ENCODE measurements at regions not wholly inside any gene's neighbourhood (a gene's known extent, or its start where the extent isn't known, plus 50 kb on each side); places are given as distances from the start of the nearest gene placed in this dataset.
"Not testable (repeated sequence)": the region's sequence is repeated elsewhere in the genome, so short reads cannot be mapped to it uniquely, and the experiment has no call there.

DNA sequence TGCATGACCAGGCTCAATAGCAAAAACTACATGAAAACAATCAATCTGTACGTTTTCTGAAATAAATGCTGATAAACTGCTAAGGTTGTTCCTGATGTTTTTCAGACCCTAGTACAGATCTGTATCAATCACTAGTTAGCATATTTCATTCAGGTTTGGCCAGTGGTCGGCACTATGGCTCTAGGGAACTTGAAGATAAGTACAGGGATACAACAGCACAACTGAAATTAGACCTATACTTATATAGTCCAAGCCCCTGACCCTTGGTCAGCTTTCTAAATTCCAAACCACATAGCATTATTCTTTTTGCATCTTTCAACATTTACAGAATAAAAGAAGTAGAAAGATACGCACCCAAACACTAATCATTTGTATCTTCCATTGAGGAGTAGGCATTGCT lies 142.7 kb downstream of the PLPPR4 start:
- TF ChIP-seq, protein P1, sequence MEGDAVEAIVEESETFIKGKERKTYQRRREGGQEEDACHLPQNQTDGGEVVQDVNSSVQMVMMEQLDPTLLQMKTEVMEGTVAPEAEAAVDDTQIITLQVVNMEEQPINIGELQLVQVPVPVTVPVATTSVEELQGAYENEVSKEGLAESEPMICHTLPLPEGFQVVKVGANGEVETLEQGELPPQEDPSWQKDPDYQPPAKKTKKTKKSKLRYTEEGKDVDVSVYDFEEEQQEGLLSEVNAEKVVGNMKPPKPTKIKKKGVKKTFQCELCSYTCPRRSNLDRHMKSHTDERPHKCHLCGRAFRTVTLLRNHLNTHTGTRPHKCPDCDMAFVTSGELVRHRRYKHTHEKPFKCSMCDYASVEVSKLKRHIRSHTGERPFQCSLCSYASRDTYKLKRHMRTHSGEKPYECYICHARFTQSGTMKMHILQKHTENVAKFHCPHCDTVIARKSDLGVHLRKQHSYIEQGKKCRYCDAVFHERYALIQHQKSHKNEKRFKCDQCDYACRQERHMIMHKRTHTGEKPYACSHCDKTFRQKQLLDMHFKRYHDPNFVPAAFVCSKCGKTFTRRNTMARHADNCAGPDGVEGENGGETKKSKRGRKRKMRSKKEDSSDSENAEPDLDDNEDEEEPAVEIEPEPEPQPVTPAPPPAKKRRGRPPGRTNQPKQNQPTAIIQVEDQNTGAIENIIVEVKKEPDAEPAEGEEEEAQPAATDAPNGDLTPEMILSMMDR (IDR thresholded peaks at IDR 0.05; ENCODE audit: insufficient read depth, low read length), result no peak

DNA sequence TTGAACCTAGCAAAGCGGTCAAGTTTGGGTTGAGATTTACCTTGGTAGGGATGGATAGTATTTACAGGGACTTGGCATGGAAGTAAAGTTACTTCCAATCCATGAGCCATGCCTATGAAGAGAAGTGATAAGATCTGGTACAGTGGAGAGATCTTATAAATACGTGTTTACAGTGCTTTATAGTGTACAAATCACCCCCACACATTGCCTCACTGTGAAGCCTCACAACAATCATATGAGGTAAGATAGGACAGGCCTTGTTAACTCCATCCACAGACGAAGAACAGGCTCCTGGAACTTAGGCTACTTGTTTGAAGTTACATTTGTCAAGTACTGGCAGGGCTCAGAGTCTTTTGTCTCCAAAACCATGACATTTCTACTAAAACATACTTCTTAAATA lies 159.8 kb downstream of the PLPPR4 start:
- H3K4me3 ChIP-seq (ENCODE audit: low read depth, low read length), result no peak overlapping the region
- no peak for DNase-seq (ENCODE audit: low read depth)
- TF ChIP-seq, protein P1 (IDR thresholded peaks at IDR 0.05; ENCODE audit: insufficient read depth, low read length), result no peak

More for the DNA sequence above, 142.7 kb downstream of the PLPPR4 start:
- no peak overlapping the region for H3K4me3 ChIP-seq (ENCODE audit: low read depth, low read length)
- peak; percentile 5 for DNase-seq (ENCODE audit: low read depth)

DNA sequence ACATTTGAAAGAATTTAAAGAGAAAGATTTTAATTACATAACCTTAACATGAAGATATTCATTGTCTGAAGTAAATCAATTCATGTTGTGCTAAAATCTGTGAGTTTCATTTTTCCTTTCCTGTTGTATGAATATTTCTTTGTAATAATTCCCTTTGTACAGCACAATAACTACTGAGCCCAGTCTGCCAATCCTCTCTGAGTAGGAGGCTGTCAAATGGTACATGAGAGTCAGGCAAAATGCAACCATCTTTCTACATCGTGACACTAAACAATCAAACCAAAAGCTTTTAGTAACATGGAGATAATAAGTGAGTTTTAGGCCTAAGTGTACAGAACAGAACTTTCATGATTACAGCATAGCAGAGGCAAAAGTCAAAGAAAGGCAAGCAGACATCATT lies 165.5 kb downstream of the PLPPR4 start:
- H3K4me3 ChIP-seq (ENCODE audit: low read depth, low read length), result no peak overlapping the region
- no peak for DNase-seq (ENCODE audit: low read depth)
- TF ChIP-seq, protein P1 (IDR thresholded peaks at IDR 0.05; ENCODE audit: insufficient read depth, low read length), result no peak

DNA sequence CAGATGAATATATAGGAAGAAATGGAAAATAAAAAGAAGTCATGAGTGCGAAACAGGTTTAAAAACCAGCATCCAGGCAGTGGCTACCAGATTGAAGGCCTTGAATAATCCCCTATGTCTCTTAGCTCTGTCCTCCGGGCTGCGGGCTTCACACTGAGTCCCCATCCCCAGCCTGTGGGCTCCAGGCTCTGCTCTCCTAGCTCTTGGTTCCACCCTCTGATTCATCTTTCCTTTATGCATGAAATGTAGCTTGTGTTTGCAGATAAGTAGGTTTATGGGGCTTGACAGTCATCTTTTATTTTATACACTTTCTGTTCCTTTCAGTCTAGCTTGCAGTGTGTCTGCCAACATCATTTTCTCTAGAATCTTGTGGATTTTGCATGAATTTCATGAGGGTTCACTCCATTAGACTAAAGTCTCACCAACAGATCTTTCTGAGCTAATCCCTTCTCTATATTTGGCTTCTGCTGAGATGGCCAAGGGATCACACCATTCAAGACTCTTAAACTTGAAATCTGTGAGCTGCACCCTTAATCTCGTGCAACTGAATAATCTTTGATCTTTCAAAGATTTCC lies 174.5 kb downstream of the PLPPR4 start:
- TF ChIP-seq, protein P1 (IDR thresholded peaks at IDR 0.05; ENCODE audit: insufficient read depth, low read length), result no peak
- no peak for DNase-seq (ENCODE audit: low read depth)
- no peak overlapping the region for H3K4me3 ChIP-seq (ENCODE audit: low read depth, low read length)

DNA sequence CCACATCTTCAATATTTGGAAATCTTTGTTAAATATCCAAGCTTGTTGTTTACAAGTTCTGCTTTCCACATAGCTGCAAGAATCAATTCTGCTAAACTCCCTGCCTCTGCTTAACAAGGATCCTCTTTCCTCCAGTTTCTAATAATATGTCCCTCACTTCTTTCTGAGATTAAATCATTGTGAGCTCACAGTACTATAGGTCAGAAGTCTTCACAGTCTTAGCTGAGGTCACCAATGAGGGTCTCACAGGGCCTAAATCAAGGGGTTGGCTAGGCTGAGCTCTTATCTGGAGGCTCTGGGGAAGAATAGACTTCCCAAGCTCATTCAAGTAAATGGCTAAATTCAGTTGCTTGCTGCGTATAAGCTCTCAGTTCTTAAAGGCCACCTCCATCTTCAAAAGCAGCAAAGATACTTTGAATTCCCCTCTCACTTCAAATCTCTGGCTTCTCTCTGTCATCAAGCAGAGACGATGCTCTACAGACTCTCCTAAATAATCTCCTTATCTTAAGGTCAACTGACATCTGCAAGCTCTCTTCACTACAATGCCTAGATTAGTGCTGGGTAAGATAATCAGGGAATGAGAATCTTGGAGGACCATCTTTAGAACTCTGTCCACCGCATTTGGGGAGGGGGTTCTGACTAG lies 175.3 kb downstream of the PLPPR4 start:
- H3K4me3 ChIP-seq (ENCODE audit: low read depth, low read length), result no peak overlapping the region
- no peak for DNase-seq (ENCODE audit: low read depth)
- TF ChIP-seq, protein P1 (IDR thresholded peaks at IDR 0.05; ENCODE audit: insufficient read depth, low read length), result no peak

DNA sequence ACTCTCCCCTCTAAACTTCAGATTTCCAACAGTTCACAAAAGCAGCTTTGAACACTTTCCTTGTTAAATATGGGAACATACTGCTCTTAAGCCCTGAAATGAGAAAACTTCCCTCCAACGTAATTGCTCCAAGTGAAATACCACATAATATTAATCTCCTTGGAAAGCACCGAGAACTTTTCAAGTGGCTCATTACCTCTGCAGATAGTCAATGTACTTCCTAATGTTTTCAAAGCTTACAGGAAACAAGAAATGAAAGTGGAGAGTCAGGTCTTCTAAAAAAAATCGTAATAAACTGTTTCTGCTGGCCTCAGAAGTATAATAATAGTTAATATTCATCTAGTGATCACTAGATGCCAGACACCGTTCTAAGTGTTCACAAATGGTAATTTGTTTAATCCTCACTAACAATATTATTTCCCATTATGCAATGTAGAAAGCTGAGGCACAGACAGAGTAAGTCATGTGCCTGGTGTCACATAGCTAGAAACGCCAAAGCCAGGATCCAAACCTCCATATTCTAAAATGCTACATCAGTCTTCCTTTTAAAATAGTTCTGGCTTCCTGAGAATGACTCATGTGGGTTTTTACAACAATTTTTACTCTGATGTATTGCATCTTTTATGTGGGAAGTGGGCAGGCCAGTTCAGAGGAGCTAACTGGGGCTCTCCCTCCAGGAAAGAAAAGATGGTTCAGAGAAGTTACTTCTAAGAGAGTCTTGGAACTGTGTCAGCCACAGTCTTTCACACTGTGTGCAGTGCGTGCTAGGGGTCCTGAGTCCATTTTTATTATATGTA lies 177.2 kb downstream of the PLPPR4 start:
- TF ChIP-seq, protein P1 (IDR thresholded peaks at IDR 0.05; ENCODE audit: insufficient read depth, low read length), result no peak
- peak; percentile 38 for DNase-seq (ENCODE audit: low read depth)
- H3K4me3 ChIP-seq (ENCODE audit: low read depth, low read length), result no peak overlapping the region

DNA sequence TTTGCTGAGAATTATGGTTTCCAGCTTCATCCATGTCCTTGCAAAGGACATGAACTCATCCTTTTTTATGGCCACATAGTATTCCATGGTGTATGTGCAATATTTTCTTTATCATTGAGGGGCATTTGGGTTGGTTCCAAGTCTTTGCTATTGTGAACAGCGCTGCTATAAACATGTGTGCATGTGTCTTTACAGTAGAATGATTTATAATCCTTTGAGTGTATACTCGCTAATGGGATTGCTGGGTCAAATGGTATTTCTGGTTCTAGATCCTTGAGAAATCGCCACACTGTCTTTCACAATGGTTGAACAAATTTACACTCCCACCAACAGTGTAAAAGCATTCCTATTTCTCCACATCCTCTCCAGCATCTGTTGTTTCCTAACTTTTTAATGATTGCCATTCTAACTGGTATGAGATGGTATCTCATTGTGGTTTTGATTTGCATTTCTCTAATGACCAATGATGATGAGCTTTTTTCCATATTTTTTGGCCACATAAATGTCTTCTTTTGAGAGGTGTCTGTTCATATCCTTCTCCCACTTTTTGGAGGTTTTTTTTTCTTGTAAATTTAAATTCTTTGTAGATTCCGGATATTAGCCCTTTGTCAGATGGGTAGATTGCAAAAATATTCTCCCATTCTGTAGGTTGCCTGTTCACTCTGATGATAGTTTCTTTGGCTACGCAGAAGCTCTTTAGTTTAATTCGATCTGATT lies 180.1 kb downstream of the PLPPR4 start:
- not testable (repeated sequence) for DNase-seq (ENCODE audit: low read depth); H3K4me3 ChIP-seq (ENCODE audit: low read depth, low read length)
